ENCODE measurements at regions not wholly inside any gene's neighbourhood (a gene's known extent, or its start where the extent isn't known, plus 50 kb on each side); places are given as distances from the start of the nearest gene placed in this dataset.

DNA sequence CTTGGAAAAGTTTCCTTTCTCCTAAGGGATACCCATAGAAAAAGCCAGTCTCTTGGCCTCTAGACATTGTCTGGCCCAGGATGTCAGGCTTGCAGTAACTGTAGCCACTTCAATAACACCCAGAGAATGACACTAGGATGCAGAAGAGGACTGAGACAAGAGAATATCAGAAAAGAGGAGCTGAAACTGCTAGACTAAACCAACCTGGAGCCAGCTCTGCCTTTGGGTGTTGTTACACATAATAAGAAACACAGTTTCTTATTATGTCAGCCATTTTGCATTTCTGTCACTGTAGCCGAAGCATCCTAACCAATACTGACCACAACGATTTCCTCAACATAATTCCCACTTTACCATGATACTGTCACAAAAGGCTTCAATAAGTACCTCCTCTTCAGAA is 72.2 kb upstream of the RCN1 start:
- no peak for DNase-seq (ENCODE audit: low spot score)
- in situ Hi-C loops (cut with MboI; ENCODE audit: low pct_unique_long_range_greater_than_20kb, low sequenced_read_pairs, unreplicated experiment), result no loop called here
- TF ChIP-seq, protein P1, sequence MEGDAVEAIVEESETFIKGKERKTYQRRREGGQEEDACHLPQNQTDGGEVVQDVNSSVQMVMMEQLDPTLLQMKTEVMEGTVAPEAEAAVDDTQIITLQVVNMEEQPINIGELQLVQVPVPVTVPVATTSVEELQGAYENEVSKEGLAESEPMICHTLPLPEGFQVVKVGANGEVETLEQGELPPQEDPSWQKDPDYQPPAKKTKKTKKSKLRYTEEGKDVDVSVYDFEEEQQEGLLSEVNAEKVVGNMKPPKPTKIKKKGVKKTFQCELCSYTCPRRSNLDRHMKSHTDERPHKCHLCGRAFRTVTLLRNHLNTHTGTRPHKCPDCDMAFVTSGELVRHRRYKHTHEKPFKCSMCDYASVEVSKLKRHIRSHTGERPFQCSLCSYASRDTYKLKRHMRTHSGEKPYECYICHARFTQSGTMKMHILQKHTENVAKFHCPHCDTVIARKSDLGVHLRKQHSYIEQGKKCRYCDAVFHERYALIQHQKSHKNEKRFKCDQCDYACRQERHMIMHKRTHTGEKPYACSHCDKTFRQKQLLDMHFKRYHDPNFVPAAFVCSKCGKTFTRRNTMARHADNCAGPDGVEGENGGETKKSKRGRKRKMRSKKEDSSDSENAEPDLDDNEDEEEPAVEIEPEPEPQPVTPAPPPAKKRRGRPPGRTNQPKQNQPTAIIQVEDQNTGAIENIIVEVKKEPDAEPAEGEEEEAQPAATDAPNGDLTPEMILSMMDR (IDR thresholded peaks at IDR 0.05; ENCODE audit: extremely low read depth, insufficient read depth, missing control alignments), result no peak

DNA sequence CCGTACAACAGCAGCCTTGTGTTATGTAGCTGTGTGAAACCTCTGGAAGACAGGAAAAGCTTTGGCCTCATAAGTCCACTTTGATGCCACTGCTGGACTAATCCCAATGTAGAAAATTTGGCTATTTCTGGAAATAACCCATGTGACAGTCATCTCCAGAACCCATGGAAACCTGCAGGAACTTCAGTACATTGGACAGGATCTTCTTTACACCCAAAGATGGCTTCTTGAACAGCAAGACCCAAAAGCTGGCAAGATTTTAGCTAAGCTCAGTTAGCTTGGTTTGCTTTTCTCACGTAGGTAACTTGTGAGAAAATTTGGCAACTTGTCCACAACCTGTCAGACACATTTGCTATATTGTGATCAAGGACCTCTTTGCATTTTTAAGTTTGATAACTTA is 74.8 kb upstream of the RCN1 start:
- TF ChIP-seq, protein P1 (IDR thresholded peaks at IDR 0.05; ENCODE audit: extremely low read depth, insufficient read depth, missing control alignments), result no peak
- in situ Hi-C loops (cut with MboI; ENCODE audit: low pct_unique_long_range_greater_than_20kb, low sequenced_read_pairs, unreplicated experiment), result no loop called here
- DNase-seq (ENCODE audit: low spot score), result no peak

DNA sequence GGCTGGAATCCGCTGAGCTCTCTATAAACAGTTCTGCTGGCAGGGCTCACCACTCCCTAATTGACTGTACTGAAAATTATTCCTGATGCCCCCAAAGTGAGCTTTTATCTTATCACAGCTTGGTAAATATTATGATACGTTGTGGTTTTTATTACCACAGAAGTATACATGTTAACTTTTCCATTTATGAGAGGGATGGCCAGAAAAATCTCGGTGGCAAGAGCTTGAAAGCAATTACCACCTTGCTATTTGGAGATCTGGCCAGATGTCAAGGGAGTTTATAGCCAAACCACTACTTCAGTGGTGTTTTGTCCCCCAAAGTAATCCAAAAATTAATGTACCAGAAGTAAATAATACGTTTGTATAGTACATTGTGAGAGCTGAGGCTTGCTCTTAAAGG is 75.4 kb upstream of the RCN1 start:
- no peak for DNase-seq (ENCODE audit: low spot score)
- TF ChIP-seq, protein P1 (IDR thresholded peaks at IDR 0.05; ENCODE audit: extremely low read depth, insufficient read depth, missing control alignments), result no peak
- in situ Hi-C loops (cut with MboI; ENCODE audit: low pct_unique_long_range_greater_than_20kb, low sequenced_read_pairs, unreplicated experiment), result no loop called here

DNA sequence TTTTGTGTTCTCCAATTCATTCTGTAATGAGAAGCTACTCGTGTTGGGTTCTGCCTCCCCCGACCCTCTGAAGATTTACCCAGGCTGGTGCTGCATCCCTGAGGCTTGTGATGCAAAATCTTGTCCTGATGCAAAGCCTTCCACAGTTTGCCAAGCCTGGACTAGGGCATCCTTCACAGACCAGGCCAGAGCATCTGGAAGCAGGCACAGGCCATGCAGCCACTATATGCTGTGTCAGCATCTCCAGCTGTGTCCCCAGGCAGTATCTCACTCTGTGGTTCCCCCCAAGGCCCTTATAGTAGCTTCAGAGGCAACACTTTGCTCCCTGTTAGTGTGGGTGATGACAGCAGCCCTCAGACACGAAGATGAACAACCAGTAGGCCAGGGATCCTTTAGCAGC is 77.3 kb upstream of the RCN1 start:
- in situ Hi-C loops (cut with MboI; ENCODE audit: low pct_unique_long_range_greater_than_20kb, low sequenced_read_pairs, unreplicated experiment), result no loop called here
- no peak for DNase-seq (ENCODE audit: low spot score)
- TF ChIP-seq, protein P1 (IDR thresholded peaks at IDR 0.05; ENCODE audit: extremely low read depth, insufficient read depth, missing control alignments), result no peak

DNA sequence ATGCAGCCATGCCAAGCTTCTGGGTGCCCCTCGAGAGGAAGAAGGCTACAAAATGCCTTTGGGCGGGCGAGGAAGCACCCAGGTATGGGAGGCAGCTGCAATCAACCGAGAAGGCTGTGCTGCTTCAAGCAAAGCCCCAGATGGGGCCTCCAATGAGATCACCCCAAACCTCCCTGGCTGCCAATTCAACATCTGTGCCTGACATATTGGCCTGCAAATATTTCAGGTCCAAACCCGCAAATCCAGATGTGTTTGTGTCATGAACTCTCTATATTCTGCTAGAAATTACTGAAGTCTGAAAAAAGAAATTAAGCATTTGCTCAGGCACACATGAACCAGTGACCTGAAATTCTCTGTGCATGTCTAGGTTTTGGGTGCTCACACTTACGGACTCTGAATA is 78.8 kb upstream of the RCN1 start:
- DNase-seq (ENCODE audit: low spot score), result no peak
- in situ Hi-C loops (cut with MboI; ENCODE audit: low pct_unique_long_range_greater_than_20kb, low sequenced_read_pairs, unreplicated experiment), result no loop called here
- TF ChIP-seq, protein P1 (IDR thresholded peaks at IDR 0.05; ENCODE audit: extremely low read depth, insufficient read depth, missing control alignments), result no peak

DNA sequence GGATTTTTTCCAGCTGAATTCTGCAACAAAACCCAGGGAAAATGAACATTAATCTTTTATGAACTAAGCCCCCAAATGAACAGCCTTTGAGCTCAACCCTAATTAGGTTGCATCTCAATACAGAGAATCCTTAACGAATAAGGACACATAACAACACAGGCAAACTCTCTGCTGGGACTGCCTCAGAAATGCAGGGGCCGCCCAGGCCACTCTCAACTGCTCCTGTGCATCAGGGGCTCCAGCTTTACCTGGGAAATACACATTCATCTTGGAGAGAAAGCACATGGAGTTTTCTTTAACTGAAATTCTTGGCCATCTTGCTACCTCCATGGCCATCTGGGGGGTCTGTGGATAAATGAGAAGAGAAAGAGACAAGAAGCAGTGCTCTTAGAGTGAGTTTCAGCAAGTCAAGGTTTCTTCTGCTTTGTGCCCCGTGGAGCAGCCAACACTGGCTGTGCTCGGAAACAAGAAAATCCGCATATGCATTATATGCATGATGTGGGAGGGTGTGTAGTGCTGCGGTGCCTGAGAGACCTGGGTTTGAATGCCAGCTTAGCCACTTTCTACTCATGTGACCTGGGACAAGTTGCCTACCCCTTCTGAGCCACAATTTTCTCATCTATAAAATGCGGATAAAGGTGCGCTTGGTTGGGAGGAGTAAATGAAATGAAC is 81.9 kb upstream of the RCN1 start:
- DNase-seq (ENCODE audit: low spot score), result no peak
- in situ Hi-C loops (cut with MboI; ENCODE audit: low pct_unique_long_range_greater_than_20kb, low sequenced_read_pairs, unreplicated experiment), result no loop called here
- TF ChIP-seq, protein P1 (IDR thresholded peaks at IDR 0.05; ENCODE audit: extremely low read depth, insufficient read depth, missing control alignments), result no peak
